Endothelial cell of umbilical vein (primary cell): ENCODE measurements at regions not wholly inside any gene's neighbourhood (a gene's known extent, or its start where the extent isn't known, plus 50 kb on each side); places are given as distances from the start of the nearest gene placed in this dataset.

ENCODE experiments used
- EZH2 ChIP-seq: IDR thresholded peaks from 2 replicates; pipeline ENCODE4 v1.6.1; 2012; ENCODE audit warnings: borderline replicate concordance, low read depth, mild to moderate bottlenecking, moderate library complexity, low read length, inconsistent platforms; ENCODE audit not compliant: severe bottlenecking
- GATA2 ChIP-seq: IDR thresholded peaks from 2 replicates; pipeline ENCODE4 v1.7.0; 2011; ENCODE audit warnings: low read depth, mild to moderate bottlenecking, moderate library complexity, mixed read lengths, low read length; ENCODE audit not compliant: insufficient read length, insufficient read depth
- JUN ChIP-seq: IDR thresholded peaks from 2 replicates; pipeline ENCODE4 v1.6.1; 2011; ENCODE audit warnings: borderline replicate concordance, low read depth; ENCODE audit not compliant: insufficient read length, insufficient read depth
- MYC ChIP-seq: IDR thresholded peaks from one replicate; pipeline ENCODE4 v1.6.1; 2011; ENCODE audit warnings: mild to moderate bottlenecking, low read depth, low read length
- POLR2A ChIP-seq: IDR thresholded peaks from 2 replicates; pipeline ENCODE4 v1.6.1; 2012; ENCODE audit warnings: low read depth, mild to moderate bottlenecking, control low read depth, low read length
- POLR2AphosphoS5 ChIP-seq: IDR thresholded peaks from 2 replicates; pipeline ENCODE4 v1.6.1; 2012; ENCODE audit warnings: low read depth, mild to moderate bottlenecking, control low read depth, low read length, moderate library complexity; ENCODE audit not compliant: insufficient read depth
- TF ChIP-seq, protein P1 (sequence below), 2 donors: IDR thresholded peaks; 1 replicate in 1 of 2; 2 replicates in 1 of 2; pipeline ENCODE4 v1.5.1; 2011; ENCODE audit warnings: low read length in 2 of 2, mild to moderate bottlenecking in 2 of 2, moderate library complexity in 2 of 2, control low read depth in 1 of 2, inconsistent platforms in 1 of 2, low read depth in 1 of 2; ENCODE audit not compliant: insufficient read depth in 1 of 2; ENCODE audit errors: extremely low read depth in 1 of 2
- TF ChIP-seq, protein P2 (sequence below): IDR thresholded peaks from 2 replicates; pipeline ENCODE4 v1.6.1; 2011; ENCODE audit not compliant: insufficient read depth, insufficient read length

DNA sequence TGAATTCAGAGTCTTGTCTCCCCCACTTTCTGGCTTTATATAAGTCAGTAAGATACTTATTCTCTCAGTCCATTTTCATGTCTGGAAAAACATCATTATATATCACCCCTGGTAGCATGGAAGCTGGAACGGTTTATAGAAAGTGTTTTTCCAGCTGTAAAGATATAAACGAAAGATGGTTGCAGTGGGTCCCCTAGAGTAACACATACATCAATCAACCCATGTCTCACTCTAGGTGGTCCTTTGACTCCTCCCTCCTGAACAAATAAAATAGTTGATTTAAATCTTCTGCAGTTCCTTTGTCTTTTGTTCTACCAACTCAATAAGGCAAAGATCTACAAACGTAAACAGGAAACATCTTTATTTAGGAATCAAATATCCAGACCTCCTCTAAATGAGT is 1306.1 kb upstream of the TENM3 start:
- no peak for TF ChIP-seq EZH2
- TF ChIP-seq, protein P1, sequence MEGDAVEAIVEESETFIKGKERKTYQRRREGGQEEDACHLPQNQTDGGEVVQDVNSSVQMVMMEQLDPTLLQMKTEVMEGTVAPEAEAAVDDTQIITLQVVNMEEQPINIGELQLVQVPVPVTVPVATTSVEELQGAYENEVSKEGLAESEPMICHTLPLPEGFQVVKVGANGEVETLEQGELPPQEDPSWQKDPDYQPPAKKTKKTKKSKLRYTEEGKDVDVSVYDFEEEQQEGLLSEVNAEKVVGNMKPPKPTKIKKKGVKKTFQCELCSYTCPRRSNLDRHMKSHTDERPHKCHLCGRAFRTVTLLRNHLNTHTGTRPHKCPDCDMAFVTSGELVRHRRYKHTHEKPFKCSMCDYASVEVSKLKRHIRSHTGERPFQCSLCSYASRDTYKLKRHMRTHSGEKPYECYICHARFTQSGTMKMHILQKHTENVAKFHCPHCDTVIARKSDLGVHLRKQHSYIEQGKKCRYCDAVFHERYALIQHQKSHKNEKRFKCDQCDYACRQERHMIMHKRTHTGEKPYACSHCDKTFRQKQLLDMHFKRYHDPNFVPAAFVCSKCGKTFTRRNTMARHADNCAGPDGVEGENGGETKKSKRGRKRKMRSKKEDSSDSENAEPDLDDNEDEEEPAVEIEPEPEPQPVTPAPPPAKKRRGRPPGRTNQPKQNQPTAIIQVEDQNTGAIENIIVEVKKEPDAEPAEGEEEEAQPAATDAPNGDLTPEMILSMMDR (IDR thresholded peaks at IDR 0.05; ENCODE audit: extremely low read depth in 1 of 2, insufficient read depth in 1 of 2, low read depth in 1 of 2, low read length in 2 of 2) = no peak
- no peak for TF ChIP-seq JUN
- TF ChIP-seq, protein P2, sequence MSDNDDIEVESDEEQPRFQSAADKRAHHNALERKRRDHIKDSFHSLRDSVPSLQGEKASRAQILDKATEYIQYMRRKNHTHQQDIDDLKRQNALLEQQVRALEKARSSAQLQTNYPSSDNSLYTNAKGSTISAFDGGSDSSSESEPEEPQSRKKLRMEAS = no peak
- no peak for TF ChIP-seq MYC
- no peak for TF ChIP-seq POLR2AphosphoS5
- TF ChIP-seq POLR2A = no peak
- no peak for TF ChIP-seq GATA2
